RCC 7860 (cell line): ENCODE measurements at regions not wholly inside any gene's neighbourhood (a gene's known extent, or its start where the extent isn't known, plus 50 kb on each side); places are given as distances from the start of the nearest gene placed in this dataset.
A peak's percentile ranks its signal among the peaks of the same experiment; 100 is the strongest.
"Not testable (repeated sequence)": the region's sequence is repeated elsewhere in the genome, so short reads cannot be mapped to it uniquely, and the experiment has no call there.

Source experiments
- DNase-seq: peaks from one replicate; pipeline ENCODE4 v3.0.0-alpha.2; 2015; ENCODE audit warnings: low spot score
- FAIRE-seq: peaks from 2 replicates; lab custom pipeline; 2012; peaks lifted over from hg19 to GRCh38; lab: Jason Lieb, UNC

- peak; percentile 46 for FAIRE-seq
These were observed 542.3 kb upstream of the ROBO2 start for GRCh38 chr3:76497636-76498035.

GRCh38 chr3:76500746-76501275 is 539.1 kb upstream of the ROBO2 start:
- DNase-seq (peak; percentile 40), FAIRE-seq (peak; percentile 38)

More at GRCh38 chr3:76497636-76498035, 542.3 kb upstream of the ROBO2 start:
- peak; percentile 77 for DNase-seq

- FAIRE-seq = no peak
These were observed 538.6 kb upstream of the ROBO2 start for GRCh38 chr3:76501315-76501714.

GRCh38 chr3:76502076-76502475 is 537.8 kb upstream of the ROBO2 start:
- DNase-seq (no peak), FAIRE-seq (no peak)

More at GRCh38 chr3:76501315-76501714, 538.6 kb upstream of the ROBO2 start:
- no peak for DNase-seq

GRCh38 chr3:76505202-76505845 is 534.6 kb upstream of the ROBO2 start:
- DNase-seq (no peak), FAIRE-seq (no peak)

- no peak for DNase-seq
- no peak for FAIRE-seq
These were observed 530.6 kb upstream of the ROBO2 start for GRCh38 chr3:76509179-76509830.

- FAIRE-seq (no peak), DNase-seq (no peak)
These were observed 525.1 kb upstream of the ROBO2 start for GRCh38 chr3:76514836-76515235.

GRCh38 chr3:76523337-76523736 is 516.6 kb upstream of the ROBO2 start:
- no peak for DNase-seq
- FAIRE-seq = no peak

GRCh38 chr3:76525726-76526125 is 514.2 kb upstream of the ROBO2 start:
- no peak for FAIRE-seq
- DNase-seq = no peak

GRCh38 chr3:76527773-76528172 is 512.1 kb upstream of the ROBO2 start:
- FAIRE-seq = no peak
- DNase-seq = no peak

- FAIRE-seq (no peak), DNase-seq (no peak)
These were observed 507.6 kb upstream of the ROBO2 start for GRCh38 chr3:76532158-76532822.

GRCh38 chr3:76533710-76534109 is 506.2 kb upstream of the ROBO2 start:
- FAIRE-seq = peak; percentile 65
- DNase-seq = not testable (repeated sequence)

- not testable (repeated sequence) for FAIRE-seq, DNase-seq
These were observed 502.0 kb upstream of the ROBO2 start for GRCh38 chr3:76537857-76538256.

- no peak for FAIRE-seq
- no peak for DNase-seq
These were observed 492.2 kb upstream of the ROBO2 start for GRCh38 chr3:76547674-76548073.

- no peak for FAIRE-seq
These were observed 489.2 kb upstream of the ROBO2 start for GRCh38 chr3:76550522-76551201.

GRCh38 chr3:76551739-76552138 is 488.2 kb upstream of the ROBO2 start:
- FAIRE-seq (no peak), DNase-seq (no peak)

More at GRCh38 chr3:76550522-76551201, 489.2 kb upstream of the ROBO2 start:
- no peak for DNase-seq

- FAIRE-seq = no peak
- DNase-seq = no peak
These were observed 487.2 kb upstream of the ROBO2 start for GRCh38 chr3:76552653-76553052.

GRCh38 chr3:76554707-76555106 is 485.2 kb upstream of the ROBO2 start:
- FAIRE-seq = no peak

GRCh38 chr3:76561494-76562236 is 478.2 kb upstream of the ROBO2 start:
- FAIRE-seq (no peak), DNase-seq (no peak)

More at GRCh38 chr3:76554707-76555106, 485.2 kb upstream of the ROBO2 start:
- no peak for DNase-seq

- no peak for FAIRE-seq
- DNase-seq = no peak
These were observed 474.2 kb upstream of the ROBO2 start for GRCh38 chr3:76565496-76566210.
